GM18511 (cell line): ENCODE measurements at regions not wholly inside any gene's neighbourhood (a gene's known extent, or its start where the extent isn't known, plus 50 kb on each side); places are given as distances from the start of the nearest gene placed in this dataset.
"Not testable (repeated sequence)": the region's sequence is repeated elsewhere in the genome, so short reads cannot be mapped to it uniquely, and the experiment has no call there.

Source experiments
- ATAC-seq: cut with Tn5 transposase; IDR thresholded peaks from one replicate; pipeline ENCODE4 v1.9.1; 2021; ENCODE audit warnings: mild to moderate bottlenecking, moderate library complexity; ENCODE audit not compliant: unreplicated experiment

DNA sequence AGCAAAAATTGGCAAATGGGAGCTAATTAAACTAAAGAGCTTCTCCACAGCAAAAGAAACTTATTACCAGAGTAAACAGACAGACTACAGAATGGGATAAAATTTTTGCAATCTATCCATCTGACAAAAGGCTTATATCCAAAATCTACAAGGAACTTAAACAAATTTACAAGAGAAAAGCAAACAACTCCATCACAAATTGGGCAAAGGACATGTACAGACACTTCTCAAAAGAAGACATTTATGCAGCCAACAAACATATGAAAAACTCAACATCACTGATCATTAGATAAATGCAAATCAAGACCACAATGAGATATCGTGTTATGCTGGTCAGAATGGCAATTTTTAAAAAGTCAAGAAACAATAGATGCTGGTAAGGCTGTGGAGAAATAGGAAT is 315.6 kb downstream of the DMAC1 start:
- ATAC-seq: not testable (repeated sequence)

DNA sequence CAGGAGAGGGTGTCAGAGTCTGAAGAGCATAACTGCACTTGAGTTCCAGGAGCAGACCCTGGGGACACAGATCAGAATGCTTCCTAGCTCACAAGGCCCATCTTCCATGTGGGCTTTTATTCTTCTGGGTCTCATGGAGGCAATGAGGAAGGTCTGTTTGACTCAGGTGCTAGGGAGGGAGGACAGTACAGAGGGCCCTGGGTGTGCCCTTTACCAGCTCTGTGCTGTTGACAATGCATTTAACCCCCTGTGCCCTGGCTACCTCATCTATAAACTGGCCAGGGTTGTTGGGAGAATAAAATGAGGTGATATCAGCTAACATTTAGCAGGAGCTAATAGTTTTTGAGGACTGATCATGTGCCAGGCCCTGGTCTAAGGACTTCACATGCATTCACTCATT is 318.0 kb downstream of the DMAC1 start:
- no peak for ATAC-seq

DNA sequence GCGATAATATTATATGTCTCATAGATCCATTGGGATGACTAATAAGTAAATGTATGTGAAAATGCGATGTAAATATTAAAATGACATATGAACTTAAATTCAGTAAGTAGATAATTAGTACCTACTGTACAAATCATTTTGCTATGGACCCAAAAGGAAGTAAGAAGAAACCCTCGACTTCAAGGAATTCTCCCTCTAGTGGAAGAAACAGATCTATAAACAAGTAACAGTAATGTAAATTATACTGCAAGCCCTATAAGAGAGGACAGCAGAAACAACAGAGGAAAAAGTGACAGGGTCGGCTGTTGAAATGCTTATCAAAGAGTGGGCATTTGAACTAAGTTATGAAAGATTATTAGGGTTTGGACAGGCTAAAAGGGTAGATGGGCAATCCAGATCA is 320.3 kb downstream of the DMAC1 start:
- no peak for ATAC-seq

DNA sequence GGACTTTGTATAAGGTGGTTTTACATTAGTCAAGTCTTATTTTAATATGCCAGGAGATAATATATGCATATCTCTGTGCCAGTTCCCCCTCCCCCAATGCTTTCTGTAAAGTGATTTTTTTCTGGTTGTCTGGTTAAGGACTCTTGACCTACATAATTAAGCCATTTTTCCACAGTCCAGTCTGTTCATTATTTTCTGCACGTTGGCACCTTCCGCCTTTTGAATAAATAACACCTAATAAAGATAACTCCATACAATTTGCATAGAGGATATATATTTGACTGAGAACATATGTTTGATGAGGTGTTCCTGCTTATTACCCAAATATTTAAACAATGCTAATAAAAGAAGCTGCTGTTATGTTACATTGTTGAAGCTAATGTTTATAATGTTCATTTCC is 320.9 kb downstream of the DMAC1 start:
- no peak for ATAC-seq

DNA sequence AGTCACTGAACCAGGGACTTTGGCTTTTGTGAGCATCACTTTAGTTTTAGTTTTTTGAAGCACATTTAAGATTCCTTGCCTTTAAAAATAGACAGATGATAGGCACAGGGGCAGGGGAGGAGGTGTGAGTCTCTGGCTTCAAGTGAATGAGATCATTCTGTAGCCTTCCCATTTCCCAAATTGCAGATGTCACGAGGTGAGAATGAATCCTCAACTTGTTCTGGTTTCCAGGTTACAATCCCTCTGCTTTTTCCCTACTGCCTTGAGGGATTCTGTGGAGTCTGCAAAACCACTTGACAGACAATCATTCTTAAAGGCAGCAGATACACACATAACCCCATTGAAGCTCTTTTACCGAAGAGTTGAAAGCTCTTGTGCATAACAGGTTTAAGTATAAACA is 332.4 kb downstream of the DMAC1 start:
- ATAC-seq: no peak

DNA sequence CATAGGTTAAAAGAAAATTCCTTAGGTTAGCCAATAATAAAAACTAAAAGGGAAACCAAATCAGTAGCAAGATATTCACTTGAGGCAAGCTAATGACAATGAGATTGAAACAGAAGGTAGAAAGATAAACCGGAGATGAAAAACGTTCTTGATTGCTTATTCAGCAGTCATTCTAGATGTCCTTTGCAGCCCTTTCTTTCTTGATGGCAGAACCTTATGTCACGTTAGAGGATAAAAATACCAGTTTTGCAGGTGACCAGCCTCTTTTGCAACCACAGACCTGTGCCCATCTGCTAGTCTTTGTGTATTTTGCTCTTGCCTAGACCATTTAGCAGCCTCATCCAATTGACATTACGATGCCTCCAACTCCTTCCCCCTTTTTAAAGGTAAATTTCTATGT is 337.8 kb downstream of the DMAC1 start:
- no peak for ATAC-seq

DNA sequence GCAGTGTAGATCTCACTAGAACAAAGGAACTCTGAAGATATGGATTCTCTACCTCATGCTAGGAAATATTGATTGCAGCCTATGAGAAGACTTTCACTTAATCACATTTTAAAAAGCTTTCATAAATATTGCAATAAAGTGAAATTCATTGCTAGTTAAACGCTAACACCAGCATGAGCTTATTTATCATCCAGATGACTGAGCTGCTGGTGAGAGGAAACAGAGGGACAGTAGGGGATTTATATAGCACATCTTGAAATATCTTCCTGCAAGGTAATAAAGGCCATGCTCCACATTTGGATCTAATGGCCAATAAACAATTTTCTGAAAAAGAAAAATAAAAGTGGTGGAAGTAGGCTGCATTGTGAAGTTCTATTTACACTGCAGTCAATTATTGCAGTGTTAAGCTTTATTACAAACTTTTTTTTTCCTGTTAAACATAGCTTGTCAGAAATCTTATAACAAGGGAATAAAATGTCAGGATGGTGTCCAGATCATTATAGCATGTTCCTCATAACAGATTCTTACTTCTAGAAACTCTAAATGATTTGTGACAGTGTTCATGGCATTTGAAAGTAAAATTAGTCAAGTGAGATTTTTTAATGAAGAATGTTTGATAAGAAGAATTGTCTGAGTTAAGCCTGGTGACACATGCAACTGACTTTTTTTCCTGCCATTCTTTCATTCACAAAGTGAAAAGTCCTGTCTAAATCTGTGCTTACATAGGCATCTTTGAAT is 342.6 kb downstream of the DMAC1 start:
- ATAC-seq: no peak

DNA sequence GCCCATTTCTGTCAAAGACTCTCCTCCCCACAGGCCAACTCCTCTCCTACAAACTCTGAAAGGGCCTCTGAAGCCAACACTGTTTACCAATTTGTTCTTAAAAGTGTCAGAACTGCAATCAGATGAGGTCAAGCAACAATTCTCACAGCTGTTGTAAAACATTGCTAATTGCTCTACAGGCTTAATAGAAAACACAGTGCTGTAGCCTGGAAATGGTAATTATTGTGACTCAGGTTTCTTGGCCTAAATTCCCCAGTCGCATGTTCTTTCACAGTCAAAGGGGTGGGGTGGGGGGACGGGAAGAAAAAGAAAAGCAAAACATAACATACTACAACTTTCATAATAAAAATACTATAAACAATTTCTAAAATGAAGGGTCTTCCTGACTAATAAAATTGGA is 343.2 kb downstream of the DMAC1 start:
- ATAC-seq: no peak

DNA sequence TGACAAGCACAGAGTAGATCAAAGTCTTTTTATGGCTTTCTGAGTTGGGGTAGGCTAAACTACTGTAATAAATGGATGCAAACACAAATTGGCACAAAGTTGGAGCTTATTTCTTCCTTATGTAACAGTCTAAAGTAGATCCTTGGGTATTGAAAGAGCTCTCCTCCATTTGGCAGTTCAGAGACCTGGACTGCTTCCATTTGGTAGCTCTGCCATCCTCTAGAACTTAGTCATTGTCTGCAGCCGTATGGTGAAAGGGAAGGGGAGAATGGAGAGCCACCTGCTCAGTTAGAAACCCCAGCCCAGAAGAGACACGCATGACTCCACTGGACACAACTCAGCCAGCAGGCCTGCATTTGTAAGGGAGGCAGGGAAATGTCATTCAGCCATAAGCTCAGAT is 345.0 kb downstream of the DMAC1 start:
- no peak for ATAC-seq

DNA sequence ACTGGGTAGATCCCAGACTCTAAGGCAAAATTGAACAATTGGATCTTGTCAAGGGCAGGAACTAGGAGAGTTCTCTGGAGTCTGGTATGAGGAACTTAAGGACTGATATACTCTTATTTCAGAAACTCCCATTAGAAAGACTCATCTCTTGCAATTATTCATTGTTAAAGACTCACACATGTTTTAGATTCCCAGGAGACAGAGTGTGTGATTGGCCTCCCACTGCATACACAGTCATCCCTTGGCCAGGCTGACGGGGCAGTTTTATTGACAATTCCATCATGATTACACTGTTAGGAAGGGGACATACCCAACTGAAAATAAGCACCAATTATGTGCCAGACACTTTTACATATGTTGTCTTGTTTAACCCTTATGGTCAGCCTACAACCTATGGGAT is 347.2 kb downstream of the DMAC1 start:
- no peak for ATAC-seq

DNA sequence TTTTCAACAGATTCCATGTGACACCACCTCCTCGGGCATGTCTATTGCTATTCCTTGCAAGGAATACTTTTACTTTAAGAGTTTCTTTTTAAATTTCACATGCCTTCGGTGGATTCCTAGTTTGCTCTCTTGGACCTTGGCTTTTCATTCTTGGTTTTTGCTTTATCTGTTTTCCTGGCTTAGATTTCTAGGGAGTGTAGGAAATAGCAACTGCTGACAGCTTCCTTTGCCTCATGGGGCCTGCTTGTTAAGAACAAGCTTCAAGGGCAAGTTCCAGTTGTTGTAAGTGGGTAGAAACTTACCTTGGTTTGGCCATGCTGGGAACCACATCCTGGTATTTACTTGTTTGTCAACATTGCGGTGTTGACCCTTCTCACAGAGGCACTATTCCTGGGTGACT is 348.5 kb downstream of the DMAC1 start:
- no peak for ATAC-seq

DNA sequence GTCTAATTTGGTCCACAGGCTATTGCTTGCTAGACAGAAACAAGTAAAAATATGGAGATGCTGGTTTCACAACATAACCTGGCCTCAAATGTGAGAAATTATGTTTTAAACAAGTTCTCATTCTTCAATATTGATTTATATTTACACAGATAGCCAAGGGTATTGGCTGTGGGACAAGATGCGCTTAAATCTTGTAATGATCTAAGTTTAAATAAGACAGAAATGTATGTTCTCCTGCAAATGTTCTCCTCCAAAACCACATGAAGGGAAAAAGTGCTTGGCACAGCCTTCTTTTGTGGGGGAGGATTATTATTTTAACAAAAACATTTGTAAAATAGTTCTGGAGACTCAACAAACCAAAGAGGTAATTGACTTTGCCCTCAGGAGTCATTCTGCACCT is 356.0 kb downstream of the DMAC1 start:
- ATAC-seq: no peak

DNA sequence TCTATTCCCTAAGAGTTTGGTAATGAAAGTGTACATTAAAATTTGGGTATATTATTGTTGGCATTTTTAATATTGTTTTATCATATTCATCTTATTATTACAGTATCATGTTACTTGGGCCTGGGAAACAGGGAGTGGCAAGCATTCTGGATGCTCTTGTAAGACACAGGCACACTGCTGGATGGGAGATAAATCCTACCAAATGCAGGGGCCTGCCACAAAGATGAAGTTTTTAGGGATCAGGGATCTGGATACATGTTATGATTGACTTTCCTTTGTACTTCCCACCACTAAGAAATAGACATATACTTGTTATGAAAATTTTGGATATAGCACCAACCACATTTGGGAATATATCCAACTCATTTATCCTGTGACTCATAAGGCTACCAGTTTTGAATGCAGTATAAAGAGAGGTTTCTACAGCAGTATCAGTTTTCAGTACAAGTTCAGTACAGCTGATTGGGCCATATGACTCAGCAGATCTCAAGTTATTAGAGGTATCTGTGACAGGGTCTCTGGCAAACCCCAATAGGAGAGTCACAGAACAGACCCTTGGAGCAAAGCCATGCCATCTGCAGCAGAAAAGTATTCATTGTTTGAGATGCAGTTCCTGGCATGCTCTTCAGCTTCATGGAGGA is 360.1 kb downstream of the DMAC1 start:
- ATAC-seq: no peak

DNA sequence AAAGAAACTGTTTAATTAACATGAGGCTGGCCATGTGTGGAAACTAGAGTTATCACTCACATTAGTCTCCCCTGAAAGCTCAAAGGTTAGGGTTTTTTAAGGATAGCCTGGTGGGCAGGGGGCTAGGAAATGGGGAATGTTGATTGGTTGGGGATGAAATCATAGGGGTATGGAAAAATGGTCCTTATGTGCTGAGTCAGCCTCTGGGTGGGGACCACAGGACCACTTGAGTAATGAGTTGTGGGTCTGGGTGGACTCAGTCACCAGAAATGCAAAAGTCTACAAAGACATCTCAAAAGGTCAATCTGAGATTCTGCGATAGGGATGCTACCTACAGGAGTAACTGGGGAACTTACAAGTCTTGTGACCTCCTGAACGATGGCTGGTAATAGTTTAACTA is 362.8 kb downstream of the DMAC1 start:
- ATAC-seq: no peak

DNA sequence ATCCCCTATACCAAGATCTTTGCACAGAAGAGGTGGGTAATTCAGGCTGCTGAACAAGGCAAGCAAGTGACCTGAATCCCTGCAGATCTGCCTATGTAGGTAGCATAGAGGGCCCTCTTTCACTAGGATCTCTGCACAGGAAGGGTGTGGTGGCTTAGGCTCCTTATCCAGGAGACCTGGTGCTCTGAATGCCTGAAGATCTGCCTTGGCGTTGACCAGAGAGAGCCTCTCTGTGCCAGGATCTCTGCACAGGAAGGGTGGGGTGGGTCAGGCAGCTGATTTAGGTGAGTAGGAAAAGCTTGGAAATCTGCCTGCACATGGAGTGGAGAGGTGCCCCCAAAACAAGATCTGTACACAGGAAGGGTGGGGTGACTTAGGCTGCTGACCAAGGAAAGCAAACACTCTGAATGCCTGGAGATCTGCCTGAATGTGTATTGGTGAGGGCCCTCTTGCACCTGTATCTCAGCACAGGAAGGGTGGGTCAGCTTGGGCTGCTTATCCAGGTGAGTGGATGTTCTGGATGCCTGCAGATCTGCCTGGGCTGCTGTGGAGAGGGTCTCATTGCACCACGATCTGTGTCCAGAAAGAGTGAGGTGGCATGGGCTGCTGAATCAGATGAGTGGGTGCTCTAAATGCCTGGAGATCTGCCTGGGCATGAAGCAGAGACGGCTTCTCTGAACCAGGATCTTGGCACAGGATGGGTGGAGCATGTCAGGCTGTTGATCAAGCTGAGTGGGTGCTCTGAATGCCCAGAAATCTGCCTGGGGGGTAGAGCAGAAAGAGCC is 365.9 kb downstream of the DMAC1 start:
- ATAC-seq: no peak

DNA sequence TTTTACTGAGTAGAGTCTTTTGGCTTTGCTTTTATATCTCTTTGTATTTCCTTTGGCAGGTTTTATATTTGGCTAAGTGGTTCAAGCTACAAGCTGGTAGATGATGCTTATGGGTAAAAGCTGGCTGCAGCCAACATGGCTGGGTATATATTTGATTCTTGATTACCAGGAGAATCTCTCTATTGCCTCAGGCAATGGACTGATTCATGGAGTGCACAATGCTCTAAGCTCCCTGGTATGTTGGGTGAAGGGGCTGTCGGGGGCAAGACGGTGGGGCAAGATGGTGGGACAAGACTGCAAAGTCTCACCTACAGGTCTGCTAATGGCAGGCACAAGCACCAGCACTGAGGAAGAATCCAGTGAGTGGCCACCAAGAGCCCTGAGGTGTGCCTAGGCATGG is 366.6 kb downstream of the DMAC1 start:
- no peak for ATAC-seq

DNA sequence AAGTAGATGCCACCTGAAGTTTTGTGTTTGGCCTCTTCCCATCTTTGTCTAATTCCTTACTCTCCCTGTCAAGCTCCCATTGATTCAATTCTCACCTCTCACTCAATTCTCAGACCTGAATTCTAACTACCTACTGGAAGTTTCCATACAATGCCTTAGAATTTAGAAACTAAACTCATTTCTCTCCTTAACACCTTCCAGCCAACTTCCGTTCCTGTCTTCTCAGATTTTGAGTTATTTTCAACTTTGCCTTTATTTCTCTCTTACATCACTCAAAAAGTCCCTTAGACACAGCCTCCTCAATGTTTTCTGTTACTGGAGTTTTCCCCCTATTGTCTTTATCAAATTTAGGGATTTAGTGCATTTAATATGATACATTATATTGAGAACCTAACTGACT is 382.2 kb downstream of the DMAC1 start:
- ATAC-seq: not testable (repeated sequence)

DNA sequence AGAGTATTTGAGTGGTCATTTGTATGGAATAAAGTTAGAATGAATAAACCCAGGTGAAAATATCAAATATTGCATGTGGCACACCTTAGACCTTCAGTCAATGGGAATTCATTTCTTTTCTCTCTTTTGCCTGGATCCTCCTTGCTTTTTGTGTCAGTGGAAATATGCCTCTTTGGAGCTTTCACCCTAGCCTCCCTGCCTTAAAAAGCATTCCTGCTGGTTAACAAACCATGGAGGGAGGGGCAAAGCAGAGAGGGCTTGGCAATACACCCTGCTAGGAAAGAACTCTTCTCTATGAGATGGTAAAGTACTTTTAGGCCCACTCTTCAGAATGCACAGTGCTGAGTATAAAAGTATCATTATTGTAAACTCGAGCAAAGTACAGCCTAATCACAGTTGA is 383.7 kb downstream of the DMAC1 start:
- ATAC-seq: no peak

DNA sequence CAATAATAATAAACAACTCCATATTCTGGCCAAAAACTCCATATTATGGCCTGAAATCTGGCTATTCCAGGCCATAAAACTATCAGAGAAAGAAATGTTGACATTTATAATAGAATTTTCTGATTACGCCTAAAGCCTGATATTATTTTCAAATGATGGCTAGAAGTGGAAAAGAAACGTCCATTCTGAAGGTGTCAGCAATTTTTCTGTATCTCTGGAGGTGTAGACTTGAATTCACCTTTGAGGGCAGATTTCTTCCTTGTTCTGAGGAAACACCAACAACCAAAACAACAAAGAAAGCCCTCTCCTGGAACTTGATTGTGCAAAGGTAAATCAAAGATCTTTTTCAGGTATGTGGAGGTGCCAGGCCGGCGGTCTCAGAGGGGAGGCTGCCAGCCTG is 390.7 kb downstream of the DMAC1 start:
- ATAC-seq: no peak

DNA sequence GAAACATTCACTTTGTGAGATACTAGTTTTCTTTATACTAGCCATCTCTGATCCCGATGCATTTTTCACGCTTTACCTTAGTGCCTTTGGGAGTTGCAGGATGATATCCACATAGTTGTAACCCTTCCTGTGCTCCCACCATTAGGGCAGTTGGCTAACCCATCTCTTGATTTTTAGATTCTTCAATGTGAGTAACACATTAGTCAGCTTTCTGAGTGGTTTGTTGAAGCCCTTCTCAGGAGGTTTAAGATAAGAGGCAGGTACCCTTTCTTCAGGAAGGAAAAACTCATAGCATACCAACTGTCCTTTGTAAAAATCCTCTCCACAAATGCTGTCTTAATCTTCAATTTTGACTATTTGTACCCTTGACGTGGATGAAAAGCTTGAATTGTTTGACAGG is 392.3 kb downstream of the DMAC1 start:
- ATAC-seq: no peak

DNA sequence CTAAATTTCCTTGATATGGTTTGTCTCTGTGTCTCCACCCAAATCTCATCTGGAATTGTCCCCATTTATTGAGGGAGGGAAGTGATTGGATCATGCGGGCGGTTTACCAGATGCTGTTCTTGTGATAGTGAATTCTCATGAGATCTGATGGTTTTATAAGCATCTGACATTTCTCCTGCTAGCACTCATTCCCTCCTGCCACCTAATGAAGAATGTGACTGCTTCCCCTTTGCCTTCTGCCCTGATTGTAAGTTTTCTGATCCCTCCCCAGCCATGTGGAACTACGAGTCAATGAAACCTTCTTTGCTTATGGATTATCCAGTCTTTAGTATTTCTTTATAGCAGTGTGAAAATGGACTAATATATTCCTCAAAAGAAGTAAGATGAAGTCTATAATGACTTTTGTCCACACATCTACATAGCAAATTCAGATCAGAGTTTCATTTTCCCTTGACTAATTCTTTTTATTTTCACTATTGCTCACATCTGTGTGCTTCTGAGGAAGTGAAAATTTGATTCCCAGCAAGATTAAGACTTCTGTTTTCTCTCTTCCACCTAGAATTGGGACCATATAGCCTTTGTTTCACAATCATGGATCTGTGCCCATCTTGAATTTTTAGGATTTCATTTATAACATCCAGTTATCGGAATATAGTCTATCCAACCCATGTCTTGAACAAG is 393.5 kb downstream of the DMAC1 start:
- ATAC-seq: peak; percentile 89
